GM23248 (cell line): ENCODE measurements at regions not wholly inside any gene's neighbourhood (a gene's known extent, or its start where the extent isn't known, plus 50 kb on each side); places are given as distances from the start of the nearest gene placed in this dataset.

Experiments
- DNase-seq: peaks from one replicate; pipeline ENCODE4 v3.0.0-alpha.2; 2015
- H2AFZ ChIP-seq: fragments of 200-600 bp; sonication (generic); 2 replicates; pipeline ENCODE4 v1.6.1; 2016; ENCODE audit warnings: antibody characterized with exemption
- H3F3A ChIP-seq: fragments of 200-600 bp; sonication (generic); 2 replicates; pipeline ENCODE4 v1.6.1; 2016; ENCODE audit warnings: mild to moderate bottlenecking, antibody characterized with exemption, mixed run types; ENCODE audit not compliant: insufficient read depth
- H3K27ac ChIP-seq: fragments of 200-600 bp; sonication (generic); 2 replicates; pipeline ENCODE4 v1.5.1; 2016; ENCODE audit warnings: mild to moderate bottlenecking
- H3K27me3 ChIP-seq: fragments of 200-600 bp; sonication (generic); replicated peaks from 2 replicates; pipeline ENCODE4 v1.6.1; 2016; ENCODE audit warnings: mild to moderate bottlenecking; ENCODE audit not compliant: insufficient read depth
- H3K36me3 ChIP-seq: fragments of 200-600 bp; sonication (generic); 2 replicates; pipeline ENCODE4 v1.6.1; 2016; ENCODE audit warnings: low read depth, mild to moderate bottlenecking
- H3K4me1 ChIP-seq: fragments of 200-600 bp; sonication (generic); 2 replicates; pipeline ENCODE4 v1.6.1; 2016; ENCODE audit warnings: mild to moderate bottlenecking; ENCODE audit not compliant: insufficient read depth
- H3K4me2 ChIP-seq: fragments of 200-600 bp; sonication (generic); one replicate; pipeline ENCODE4 v1.6.1; 2016; ENCODE audit warnings: mild to moderate bottlenecking; ENCODE audit not compliant: unreplicated experiment
- H3K4me3 ChIP-seq: fragments of 200-600 bp; sonication (generic); 2 replicates; pipeline ENCODE4 v1.5.1; 2016; ENCODE audit warnings: mild to moderate bottlenecking
- H3K79me2 ChIP-seq: fragments of 200-600 bp; sonication (generic); 2 replicates; pipeline ENCODE4 v1.6.1; 2016; ENCODE audit warnings: mild to moderate bottlenecking; ENCODE audit not compliant: insufficient read depth
- H3K9ac ChIP-seq: fragments of 200-600 bp; sonication (generic); 2 replicates; pipeline ENCODE4 v1.6.1; 2016; ENCODE audit warnings: mild to moderate bottlenecking
- H3K9me2 ChIP-seq: fragments of 200-600 bp; sonication (generic); 2 replicates; pipeline ENCODE4 v1.6.1; 2016; ENCODE audit warnings: mixed run types, mild to moderate bottlenecking, moderate library complexity; ENCODE audit not compliant: insufficient read depth
- H3K9me3 ChIP-seq: fragments of 200-600 bp; sonication (generic); one replicate; pipeline ENCODE4 v1.6.1; 2017; ENCODE audit warnings: low read depth
- H4K20me1 ChIP-seq: fragments of 200-600 bp; sonication (generic); 2 replicates; pipeline ENCODE4 v1.6.0; 2016; ENCODE audit not compliant: insufficient read depth
- EZH2 ChIP-seq: fragments of 200-600 bp; sonication (generic); IDR thresholded peaks from 2 replicates; pipeline ENCODE4 v1.6.1; 2018; ENCODE audit warnings: antibody characterized with exemption, mild to moderate bottlenecking; ENCODE audit not compliant: insufficient read depth, poor library complexity, severe bottlenecking
- EZH2phosphoT487 ChIP-seq: fragments of 200-600 bp; sonication (generic); IDR thresholded peaks from 2 replicates; pipeline ENCODE4 v1.6.1; 2018; ENCODE audit warnings: antibody characterized with exemption, moderate library complexity, mild to moderate bottlenecking, low read depth; ENCODE audit not compliant: insufficient read depth
- WGBS, 2 experiments: methylation state at CpG; one replicate each; pipeline ENCODE4 v1.1.6; 2015 to 2017; ENCODE audit warnings: low lambda C conversion rate in 2 of 2, low coverage in 1 of 2; ENCODE audit errors: missing lambda C conversion rate in 2 of 2; 5-methylcytosine and 5-hydroxymethylcytosine counted together
- in situ Hi-C: fragments of 300-500 bp; cut with MboI; formaldehyde crosslinking; loops from 2 replicates; pipeline ENCODE4 v1.15.0; 2020

DNA sequence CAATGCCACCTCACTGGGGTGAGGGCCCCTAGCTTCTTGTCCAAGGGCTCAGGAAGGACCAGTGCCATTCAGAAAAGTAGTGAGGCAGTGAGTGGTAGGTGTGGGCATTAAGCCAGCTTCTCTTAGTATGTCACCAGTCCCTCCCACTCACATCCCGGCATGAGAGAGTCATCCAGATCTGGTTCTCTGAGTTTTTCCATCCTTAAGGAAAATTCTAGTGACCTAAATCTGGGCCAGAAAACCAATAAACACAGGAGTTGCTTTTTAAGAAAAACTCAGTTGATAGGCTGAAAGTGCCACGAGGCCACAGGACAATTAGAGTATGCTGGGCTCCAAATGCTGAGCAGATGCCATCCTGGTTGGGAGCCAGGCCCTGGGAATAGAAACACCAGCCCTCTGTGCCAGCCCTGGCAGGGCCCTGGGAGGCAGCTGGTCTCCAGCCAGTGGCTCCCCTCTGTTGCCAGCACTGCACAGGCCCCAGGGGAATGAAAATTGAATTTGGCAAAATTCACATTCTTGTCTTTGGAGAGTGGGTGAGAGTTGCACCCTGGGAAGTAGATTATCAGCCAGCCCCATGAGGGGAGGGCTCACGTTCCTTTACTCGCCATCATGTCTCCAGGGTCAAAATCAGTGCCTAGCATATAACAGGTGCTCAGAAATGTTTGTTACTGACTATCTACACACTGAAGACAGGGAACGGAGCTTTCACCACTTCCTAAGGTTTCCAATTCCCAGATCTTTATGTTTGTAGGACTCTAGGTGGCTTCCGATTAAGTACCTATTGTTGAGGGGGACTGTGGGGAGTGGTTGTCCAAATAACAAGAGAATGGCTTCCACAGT is 52.8 kb downstream of the FAM43A start:
- Histone ChIP-seq H3K27me3 (no peaks in the 10 kb centered on the region; the same call in 1 of the 2 replicates), H3K27ac (no peak overlapping the region), H2AFZ (no peak overlapping the region), H3K79me2 (no peaks in the 10 kb centered on the region), H3K9me2 (no peaks in the 10 kb centered on the region), H3K36me3 (no peaks in the 10 kb centered on the region), H3K4me2 (no peak overlapping the region), H3K4me3 (no peak overlapping the region), H3K9me3 (no peaks in the 10 kb centered on the region), H3K9ac (no peak overlapping the region), H3K4me1 (peaks cover 10% of the 10 kb centered on the region; the same call in 1 of the 2 replicates), H3F3A (peaks cover 7% of the 10 kb centered on the region; the same call in 1 of the 2 replicates), H4K20me1 (no peaks in the 10 kb centered on the region)
- DNase-seq, result peak; percentile 93
- 51 to 53% methylated on average over 6 of the region's 6 CpGs for WGBS, 2 experiments
- in situ Hi-C loops, result no loop called here
- no peak for TF ChIP-seq EZH2
- no peak for TF ChIP-seq EZH2phosphoT487

DNA sequence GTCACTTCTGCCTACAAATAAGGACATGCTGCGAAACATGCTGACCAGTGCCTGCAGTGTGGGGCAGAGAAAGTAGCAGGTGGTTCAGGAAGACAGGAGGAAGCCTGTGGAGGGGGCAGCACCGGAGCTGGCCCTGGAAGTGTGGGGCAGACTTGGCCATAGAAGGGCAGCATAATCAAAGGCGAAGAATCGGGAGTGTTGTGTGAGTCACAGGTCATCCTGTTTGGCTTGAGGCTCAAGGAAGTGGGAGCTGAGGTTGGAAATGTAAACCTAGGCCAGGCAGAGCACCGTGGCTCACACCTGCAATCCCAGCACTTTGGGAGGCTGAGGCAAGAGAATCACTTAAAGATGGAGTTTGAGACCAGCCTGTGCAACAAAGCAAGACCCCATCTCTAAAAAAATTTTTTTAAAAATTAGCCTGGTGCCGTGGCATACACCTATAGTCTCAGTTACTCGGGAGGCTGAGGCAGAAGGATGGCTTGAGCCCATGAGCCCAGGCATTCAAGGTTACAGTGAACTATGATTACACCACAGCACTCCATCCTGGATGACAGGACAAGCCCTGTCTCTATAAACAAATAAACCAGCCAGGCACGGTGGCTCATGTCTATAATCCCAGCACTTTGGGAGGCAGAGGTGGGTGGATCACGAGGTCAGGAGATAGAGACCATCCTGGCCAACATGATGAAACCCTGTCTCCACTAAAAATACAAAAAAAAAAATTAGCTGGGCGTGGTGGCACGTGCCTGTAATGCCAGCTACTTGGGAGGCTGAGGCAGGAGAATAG is 54.0 kb downstream of the FAM43A start:
- Histone ChIP-seq H3K27ac (no peak overlapping the region), H3K4me1 (peaks cover 10% of the 10 kb centered on the region; the same call in 1 of the 2 replicates), H3K27me3 (peaks cover 8% of the 10 kb centered on the region; the same call in 1 of the 2 replicates), H3K36me3 (no peaks in the 10 kb centered on the region), H2AFZ (no peak overlapping the region), H3K9ac (no peak overlapping the region), H3K79me2 (no peaks in the 10 kb centered on the region), H3K9me3 (no peaks in the 10 kb centered on the region), H3K4me3 (no peak overlapping the region), H3F3A (peaks cover 7% of the 10 kb centered on the region; the same call in 1 of the 2 replicates), H3K4me2 (no peak overlapping the region), H4K20me1 (no peaks in the 10 kb centered on the region), H3K9me2 (no peaks in the 10 kb centered on the region)
- no peak for DNase-seq
- TF ChIP-seq EZH2phosphoT487, result no peak
- TF ChIP-seq EZH2, result no peak
- WGBS, 2 experiments, result 63 to 65% methylated on average over 11 of the region's 11 CpGs
- in situ Hi-C loops, result no loop called here

DNA sequence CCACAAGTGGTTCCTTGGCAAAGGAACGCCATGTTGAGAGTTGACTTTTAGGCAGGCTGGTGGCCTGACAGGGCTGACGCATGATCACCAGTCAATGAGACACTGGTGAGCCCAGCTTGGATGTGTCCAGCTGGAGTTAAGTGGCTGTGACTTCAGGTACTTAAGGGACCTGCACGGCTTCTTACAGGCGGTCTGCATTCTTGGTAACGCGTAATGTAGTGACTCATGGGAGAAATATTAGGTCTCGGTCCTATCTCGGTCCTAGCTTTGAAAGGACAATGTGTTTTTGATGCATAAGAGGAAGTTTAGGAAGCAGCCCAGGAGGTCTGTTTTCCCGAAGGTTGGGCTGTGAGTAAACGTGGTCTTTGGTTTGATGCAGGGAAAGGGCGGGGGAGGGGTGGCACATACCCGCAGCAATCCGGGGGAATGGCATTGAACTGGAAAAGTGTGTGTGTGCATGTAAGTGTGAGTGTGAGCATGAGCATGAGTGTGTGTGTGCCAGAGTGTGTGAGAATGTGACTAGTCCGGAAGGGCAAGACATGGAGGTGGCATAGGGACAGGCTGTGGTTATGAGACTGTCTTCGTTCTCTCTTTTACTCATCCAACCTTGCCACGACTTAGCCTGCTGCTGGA is 55.3 kb downstream of the FAM43A start:
- H3K4me1 ChIP-seq, result peaks cover 10% of the 10 kb centered on the region; the same call in 1 of the 2 replicates
- H4K20me1 ChIP-seq, result no peaks in the 10 kb centered on the region
- 64 to 69% methylated on average over 16 of the region's 16 CpGs for WGBS, 2 experiments
- H3K4me3 ChIP-seq, result no peak overlapping the region
- in situ Hi-C loops, result no loop called here
- no peaks in the 10 kb centered on the region for H3K9me3 ChIP-seq
- no peaks in the 10 kb centered on the region for H3K36me3 ChIP-seq
- TF ChIP-seq EZH2phosphoT487 (no peak), EZH2 (no peak)
- no peak overlapping the region for H2AFZ ChIP-seq
- H3K4me2 ChIP-seq, result no peak overlapping the region
- no peak overlapping the region for H3K9ac ChIP-seq
- no peaks in the 10 kb centered on the region for H3K79me2 ChIP-seq
- H3K27me3 ChIP-seq, result peaks cover 8% of the 10 kb centered on the region; the same call in 1 of the 2 replicates
- H3K27ac ChIP-seq, result no peak overlapping the region
- no peaks in the 10 kb centered on the region for H3K9me2 ChIP-seq
- peaks cover 7% of the 10 kb centered on the region; the same call in 1 of the 2 replicates for H3F3A ChIP-seq
- DNase-seq, result no peak

DNA sequence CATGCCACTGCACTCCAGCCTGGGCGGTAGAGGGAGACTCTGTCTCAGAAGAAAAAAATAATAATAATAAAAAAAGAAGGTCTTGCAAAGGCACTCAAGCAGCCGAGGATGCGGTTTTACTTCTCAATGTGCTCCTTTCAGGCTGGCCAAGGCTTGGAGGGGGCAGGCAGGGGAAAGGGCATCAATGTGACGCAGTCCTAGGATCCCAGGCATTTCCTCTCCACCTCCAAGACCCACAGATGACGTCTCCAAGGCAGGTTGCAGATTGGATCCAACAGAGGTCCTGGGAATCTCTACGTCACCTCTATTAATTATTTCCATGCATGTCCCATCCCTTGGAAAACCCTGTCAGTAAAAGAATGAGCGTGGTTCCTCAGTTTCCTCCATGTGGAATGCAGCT is 56.2 kb downstream of the FAM43A start:
- peaks cover 8% of the 10 kb centered on the region; the same call in 1 of the 2 replicates for H3K27me3 ChIP-seq

More for the DNA sequence above, 56.2 kb downstream of the FAM43A start:
- WGBS, 2 experiments, result 60 to 65% methylated on average over 7 of the region's 7 CpGs
- in situ Hi-C loops, result no loop called here
- DNase-seq, result no peak
- no peak overlapping the region for H3K9ac ChIP-seq
- peaks cover 7% of the 10 kb centered on the region; the same call in 1 of the 2 replicates for H3F3A ChIP-seq
- H3K9me3 ChIP-seq, result no peaks in the 10 kb centered on the region
- H3K4me3 ChIP-seq, result no peak overlapping the region
- no peaks in the 10 kb centered on the region for H4K20me1 ChIP-seq
- H3K79me2 ChIP-seq, result no peaks in the 10 kb centered on the region
- TF ChIP-seq EZH2, result no peak
- no peak for TF ChIP-seq EZH2phosphoT487
- H3K27ac ChIP-seq, result no peak overlapping the region
- no peak overlapping the region for H3K4me2 ChIP-seq
- H3K9me2 ChIP-seq, result no peaks in the 10 kb centered on the region
- peaks cover 10% of the 10 kb centered on the region; the same call in 1 of the 2 replicates for H3K4me1 ChIP-seq
- no peak overlapping the region for H2AFZ ChIP-seq
- no peaks in the 10 kb centered on the region for H3K36me3 ChIP-seq
